ENCODE measurements at regions not wholly inside any gene's neighbourhood (a gene's known extent, or its start where the extent isn't known, plus 50 kb on each side); places are given as distances from the start of the nearest gene placed in this dataset.

GRCh38 chr19:29337029-29337428 is 124.1 kb upstream of the UQCRFS1 start:
- no peak overlapping the region for H3K4me3 ChIP-seq (ENCODE audit: low read depth, low read length)
- DNase-seq (ENCODE audit: low read depth) = no peak
- TF ChIP-seq CTCF (IDR thresholded peaks at IDR 0.05; ENCODE audit: insufficient read depth, low read length) = no peak

GRCh38 chr19:29338480-29338879 is 125.5 kb upstream of the UQCRFS1 start:
- no peak for DNase-seq (ENCODE audit: low read depth)
- no peak for TF ChIP-seq CTCF (IDR thresholded peaks at IDR 0.05; ENCODE audit: insufficient read depth, low read length)

GRCh38 chr19:29342721-29343120 is 129.8 kb upstream of the UQCRFS1 start:
- no peak for DNase-seq (ENCODE audit: low read depth)
- TF ChIP-seq CTCF (IDR thresholded peaks at IDR 0.05; ENCODE audit: insufficient read depth, low read length) = no peak
- H3K4me3 ChIP-seq (ENCODE audit: low read depth, low read length) = no peak overlapping the region

More at GRCh38 chr19:29338480-29338879, 125.5 kb upstream of the UQCRFS1 start:
- H3K4me3 ChIP-seq (ENCODE audit: low read depth, low read length) = no peak overlapping the region

GRCh38 chr19:29364224-29364726 is 151.3 kb upstream of the UQCRFS1 start:
- TF ChIP-seq CTCF (IDR thresholded peaks at IDR 0.05; ENCODE audit: insufficient read depth, low read length) = no peak
- no peak for DNase-seq (ENCODE audit: low read depth)
- H3K4me3 ChIP-seq (ENCODE audit: low read depth, low read length) = no peak overlapping the region

- no peak overlapping the region for H3K4me3 ChIP-seq (ENCODE audit: low read depth, low read length)
- no peak for DNase-seq (ENCODE audit: low read depth)
- no peak for TF ChIP-seq CTCF (IDR thresholded peaks at IDR 0.05; ENCODE audit: insufficient read depth, low read length)
These were observed 152.0 kb upstream of the UQCRFS1 start for GRCh38 chr19:29364999-29365398.

GRCh38 chr19:29365836-29366417 is 153.0 kb upstream of the UQCRFS1 start:
- TF ChIP-seq CTCF (IDR thresholded peaks at IDR 0.05; ENCODE audit: insufficient read depth, low read length) = no peak
- H3K4me3 ChIP-seq (ENCODE audit: low read depth, low read length) = no peak overlapping the region
- DNase-seq (ENCODE audit: low read depth) = no peak

GRCh38 chr19:29366757-29367156 is 153.8 kb upstream of the UQCRFS1 start:
- H3K4me3 ChIP-seq (ENCODE audit: low read depth, low read length) = no peak overlapping the region
- DNase-seq (ENCODE audit: low read depth) = no peak
- TF ChIP-seq CTCF (IDR thresholded peaks at IDR 0.05; ENCODE audit: insufficient read depth, low read length) = no peak

Data from fibroblast of the aortic adventitia (primary cell).